Stimulated activated naive CD8-positive, alpha-beta T cell treated with anti-CD3 and anti-CD28 coated beads, Interleukin-15, Interleukin-2, amounts not matched to agents 100 ng/mL and 50 ng/mL, for 24 hours (primary cell): ENCODE measurements at regions not wholly inside any gene's neighbourhood (a gene's known extent, or its start where the extent isn't known, plus 50 kb on each side); places are given as distances from the start of the nearest gene placed in this dataset.

Experiments used
- H3K27ac Mint-ChIP-seq: one replicate; pipeline ENCODE4 v1.8.0; 2021; ENCODE audit warnings: mild to moderate bottlenecking, mixed read lengths
- H3K27me3 Mint-ChIP-seq: one replicate; pipeline ENCODE4 v1.8.0; 2021; ENCODE audit warnings: mixed read lengths
- H3K36me3 Mint-ChIP-seq: one replicate; pipeline ENCODE4 v1.8.0; 2021; ENCODE audit warnings: low read depth, mixed read lengths
- H3K4me1 Mint-ChIP-seq: one replicate; pipeline ENCODE4 v1.8.0; 2021; ENCODE audit warnings: low read depth, mixed read lengths
- H3K4me3 Mint-ChIP-seq: one replicate; pipeline ENCODE4 v1.8.0; 2021; ENCODE audit warnings: mild to moderate bottlenecking, mixed read lengths
- H3K9me3 Mint-ChIP-seq: one replicate; pipeline ENCODE4 v1.8.0; 2021; ENCODE audit warnings: mixed read lengths

- H3K4me3 Mint-ChIP-seq, result no peak overlapping the region
- H3K27me3 Mint-ChIP-seq, result peaks cover 4% of the 10 kb centered on the region
- H3K36me3 Mint-ChIP-seq, result no peaks in the 10 kb centered on the region
- H3K27ac Mint-ChIP-seq, result no peak overlapping the region
- H3K9me3 Mint-ChIP-seq, result no peaks in the 10 kb centered on the region
- H3K4me1 Mint-ChIP-seq, result no peaks in the 10 kb centered on the region
Measured at GRCh38 chr2:104582471-104582870, 271.4 kb upstream of the POU3F3 start.

- no peak overlapping the region for H3K4me3 Mint-ChIP-seq
- H3K4me1 Mint-ChIP-seq, result no peaks in the 10 kb centered on the region
- H3K9me3 Mint-ChIP-seq, result no peaks in the 10 kb centered on the region
- H3K36me3 Mint-ChIP-seq, result no peaks in the 10 kb centered on the region
- no peak overlapping the region for H3K27ac Mint-ChIP-seq
- H3K27me3 Mint-ChIP-seq, result peaks cover 4% of the 10 kb centered on the region
Measured at GRCh38 chr2:104583811-104584210, 270.1 kb upstream of the POU3F3 start.

GRCh38 chr2:104584393-104584792, 269.5 kb upstream of the POU3F3 start:
- no peak overlapping the region for H3K4me3 Mint-ChIP-seq
- H3K4me1 Mint-ChIP-seq, result no peaks in the 10 kb centered on the region
- no peak overlapping the region for H3K27ac Mint-ChIP-seq
- H3K9me3 Mint-ChIP-seq, result no peaks in the 10 kb centered on the region
- no peaks in the 10 kb centered on the region for H3K36me3 Mint-ChIP-seq
- peaks cover 4% of the 10 kb centered on the region for H3K27me3 Mint-ChIP-seq

GRCh38 chr2:104595576-104595975, 258.3 kb upstream of the POU3F3 start:
- Mint-ChIP-seq H3K9me3 (no peaks in the 10 kb centered on the region), H3K36me3 (no peaks in the 10 kb centered on the region), H3K4me3 (no peak overlapping the region), H3K27ac (no peak overlapping the region), H3K27me3 (no peaks in the 10 kb centered on the region), H3K4me1 (no peaks in the 10 kb centered on the region)

GRCh38 chr2:104597942-104598341, 256.0 kb upstream of the POU3F3 start:
- Mint-ChIP-seq H3K36me3 (no peaks in the 10 kb centered on the region), H3K4me1 (no peaks in the 10 kb centered on the region), H3K4me3 (no peak overlapping the region), H3K27ac (no peak overlapping the region), H3K9me3 (no peaks in the 10 kb centered on the region), H3K27me3 (no peaks in the 10 kb centered on the region)

- Mint-ChIP-seq H3K36me3 (no peaks in the 10 kb centered on the region), H3K9me3 (no peaks in the 10 kb centered on the region), H3K27ac (no peak overlapping the region), H3K4me1 (no peaks in the 10 kb centered on the region), H3K27me3 (no peaks in the 10 kb centered on the region), H3K4me3 (no peak overlapping the region)
Measured at GRCh38 chr2:104598636-104599035, 255.3 kb upstream of the POU3F3 start.

GRCh38 chr2:104599787-104600510, 254.0 kb upstream of the POU3F3 start:
- no peak overlapping the region for H3K4me3 Mint-ChIP-seq
- H3K36me3 Mint-ChIP-seq, result no peaks in the 10 kb centered on the region
- no peak overlapping the region for H3K27ac Mint-ChIP-seq
- H3K9me3 Mint-ChIP-seq, result no peaks in the 10 kb centered on the region
- no peaks in the 10 kb centered on the region for H3K4me1 Mint-ChIP-seq
- no peaks in the 10 kb centered on the region for H3K27me3 Mint-ChIP-seq

- Mint-ChIP-seq H3K4me3 (no peak overlapping the region), H3K27ac (no peak overlapping the region), H3K27me3 (no peaks in the 10 kb centered on the region), H3K9me3 (peaks cover 16% of the 10 kb centered on the region), H3K36me3 (no peaks in the 10 kb centered on the region), H3K4me1 (no peaks in the 10 kb centered on the region)
Measured at GRCh38 chr2:104606056-104606455, 247.9 kb upstream of the POU3F3 start.

- Mint-ChIP-seq H3K4me3 (no peak overlapping the region), H3K27me3 (peaks cover 3% of the 10 kb centered on the region), H3K27ac (no peak overlapping the region), H3K9me3 (no peaks in the 10 kb centered on the region), H3K36me3 (no peaks in the 10 kb centered on the region), H3K4me1 (no peaks in the 10 kb centered on the region)
Measured at GRCh38 chr2:104616856-104617255, 237.1 kb upstream of the POU3F3 start.

- no peak overlapping the region for H3K4me3 Mint-ChIP-seq
- no peaks in the 10 kb centered on the region for H3K4me1 Mint-ChIP-seq
- H3K27me3 Mint-ChIP-seq, result peaks cover 3% of the 10 kb centered on the region
- no peak overlapping the region for H3K27ac Mint-ChIP-seq
- H3K36me3 Mint-ChIP-seq, result no peaks in the 10 kb centered on the region
- peaks cover 14% of the 10 kb centered on the region for H3K9me3 Mint-ChIP-seq
Measured at GRCh38 chr2:104620801-104621200, 233.1 kb upstream of the POU3F3 start.

GRCh38 chr2:104635608-104636007, 218.3 kb upstream of the POU3F3 start:
- Mint-ChIP-seq H3K27me3 (no peaks in the 10 kb centered on the region), H3K36me3 (no peaks in the 10 kb centered on the region), H3K4me3 (no peak overlapping the region), H3K9me3 (no peaks in the 10 kb centered on the region), H3K4me1 (no peaks in the 10 kb centered on the region), H3K27ac (no peak overlapping the region)

GRCh38 chr2:104638190-104638858, 215.6 kb upstream of the POU3F3 start:
- Mint-ChIP-seq H3K9me3 (peaks cover 7% of the 10 kb centered on the region), H3K4me1 (no peaks in the 10 kb centered on the region), H3K36me3 (no peaks in the 10 kb centered on the region), H3K27ac (no peak overlapping the region), H3K27me3 (no peaks in the 10 kb centered on the region), H3K4me3 (no peak overlapping the region)

- Mint-ChIP-seq H3K9me3 (peaks cover 7% of the 10 kb centered on the region), H3K27ac (no peak overlapping the region), H3K27me3 (no peaks in the 10 kb centered on the region), H3K4me3 (no peak overlapping the region), H3K4me1 (no peaks in the 10 kb centered on the region), H3K36me3 (no peaks in the 10 kb centered on the region)
Measured at GRCh38 chr2:104638859-104639202, 215.1 kb upstream of the POU3F3 start.

GRCh38 chr2:104641786-104642185, 212.1 kb upstream of the POU3F3 start:
- peaks cover 7% of the 10 kb centered on the region for H3K9me3 Mint-ChIP-seq
- no peaks in the 10 kb centered on the region for H3K4me1 Mint-ChIP-seq
- H3K27me3 Mint-ChIP-seq, result no peaks in the 10 kb centered on the region
- no peaks in the 10 kb centered on the region for H3K36me3 Mint-ChIP-seq
- no peak overlapping the region for H3K4me3 Mint-ChIP-seq
- H3K27ac Mint-ChIP-seq, result no peak overlapping the region

- Mint-ChIP-seq H3K27me3 (peaks cover 8% of the 10 kb centered on the region), H3K36me3 (no peaks in the 10 kb centered on the region), H3K4me3 (no peak overlapping the region), H3K9me3 (no peaks in the 10 kb centered on the region), H3K4me1 (no peaks in the 10 kb centered on the region), H3K27ac (no peak overlapping the region)
Measured at GRCh38 chr2:104648376-104648775, 205.5 kb upstream of the POU3F3 start.

GRCh38 chr2:104649866-104650265, 204.0 kb upstream of the POU3F3 start:
- no peak overlapping the region for H3K4me3 Mint-ChIP-seq
- peaks cover 14% of the 10 kb centered on the region for H3K27me3 Mint-ChIP-seq
- H3K27ac Mint-ChIP-seq, result no peak overlapping the region
- peaks cover 5% of the 10 kb centered on the region for H3K9me3 Mint-ChIP-seq
- H3K4me1 Mint-ChIP-seq, result no peaks in the 10 kb centered on the region
- H3K36me3 Mint-ChIP-seq, result no peaks in the 10 kb centered on the region
